Heart right ventricle (tissue), 16 donors: ENCODE measurements at regions not wholly inside any gene's neighbourhood (a gene's known extent, or its start where the extent isn't known, plus 50 kb on each side); places are given as distances from the start of the nearest gene placed in this dataset.
A peak's percentile ranks its signal among the peaks of the same experiment; 100 is the strongest.

Experiments used
- ATAC-seq, 8 donors: fragments of 200-7000 bp; cut with Tn5 transposase; one replicate each; pipeline ENCODE4 v1.9.1; 2020; ENCODE audit warnings: mild to moderate bottlenecking in 8 of 8, moderate library complexity in 8 of 8, moderate number of reproducible peaks in 1 of 8
- DNase-seq, 2 donors: peaks; one replicate each; pipeline ENCODE4 v3.0.0-alpha.2; 2020
- H3K27ac ChIP-seq, 10 donors: fragments of 200-600 bp; sonication (generic) in 2 of 10; one replicate each; pipeline versions ENCODE4 v1.5.0 to v1.8.0; 2020 to 2022; ENCODE audit warnings: mild to moderate bottlenecking in 3 of 10
- H3K27me3 ChIP-seq, 7 donors: fragments of 200-600 bp; one replicate each; pipeline ENCODE4 v1.8.0; 2021 to 2022; ENCODE audit warnings: mild to moderate bottlenecking in 2 of 7
- H3K36me3 ChIP-seq, 9 donors: fragments of 200-600 bp; sonication (generic) in 1 of 9; one replicate each; pipeline versions ENCODE4 v1.5.0 to v1.8.0; 2020 to 2022; ENCODE audit warnings: mild to moderate bottlenecking in 2 of 9
- H3K4me1 ChIP-seq, 9 donors: fragments of 200-600 bp; sonication (generic) in 1 of 9; one replicate each; pipeline versions ENCODE4 v1.5.0 to v1.8.0; 2020 to 2022; ENCODE audit warnings: mild to moderate bottlenecking in 4 of 9
- H3K4me3 ChIP-seq, 10 donors: fragments of 200-600 bp; sonication (generic) in 2 of 10; one replicate each; pipeline versions ENCODE4 v1.5.0 to v1.8.0; 2020 to 2022; ENCODE audit warnings: mild to moderate bottlenecking in 7 of 10, moderate library complexity in 2 of 10
- H3K9me3 ChIP-seq, 11 donors: fragments of 200-600 bp in 10 of 11; sonication (generic) in 2 of 11; one replicate each; pipeline versions ENCODE4 v1.5.0 to v1.8.0; 2013 to 2022; ENCODE audit warnings: mild to moderate bottlenecking in 2 of 11, control low read depth in 1 of 11, moderate library complexity in 1 of 11
- WGBS, 2 donors: extraction: QIAGEN DNeasy Blood & Tissue Kit; methylation state at CpG; one replicate each; pipeline ENCODE4 v1.1.7; 2013; ENCODE audit warnings: inconsistent platforms in 1 of 2; 5-methylcytosine and 5-hydroxymethylcytosine counted together
- intact Hi-C, 10 donors: fragments of 100-400 bp; cut with DNase I; formaldehyde crosslinking; loops; one replicate each; pipeline versions ENCODE4 v1.11.1 to v1.14.2; 2022
- microRNA-seq, 2 donors: library from miRNA; unstranded; fragments of <30 nt; microRNA quantifications; one replicate each; pipeline ENCODE4 v1.2.0, GENCODE V29; 2021
- TF ChIP-seq, protein P1 (sequence below), 9 donors: fragments of 200-600 bp; sonication (generic) in 2 of 9; IDR thresholded peaks; one replicate each; pipeline versions ENCODE4 v1.5.0 to v1.8.0; 2021 to 2022; ENCODE audit warnings: antibody characterized with exemption in 9 of 9, mild to moderate bottlenecking in 5 of 9, moderate library complexity in 1 of 9
- donor health status: Arrhythmogenic right ventricular cardiomyopathy.
- donor health status: ischemic (EF 13 %, LVEDD 7.1; RV severe dilation, severe dysfunction).
- donor health status: healthy with polysubstance abuse.
- donor health status: DM: no; HTN: yes; CAD: no.
- donor health status: DM: no; HTN: no; CAD: no.
- donor health status: ischemic (EF 25% LVEDD 6.9; RV normal size, moderate dysfunction).
- donor health status: ischemic (EF 25% LVEDD 5.7; RV mildly dilated, moderate dysfunction).
- donor health status: healthy.
- donor health status: DM: yes; HTN: yes; CAD: no.
- donor health status: Ischemic cardiomyopathy.
- donor health status: ischemic (EF 35%, LVEDD 5.7; RV mildly dilated, moderate dysfunction).
- donor health status: nonischemic (EF 11% LVEDD 7.7; RV severe dilation, severe dysfunction).
- donor health status: DM: yes; HTN: yes; CAD: no.
- donor health status: PGD.
- donor health status: ischemic (EF 29% LVEDD 5.4; RV normal size, mild dysfunction).
- donor health status: nonischemic (EF 23%, LVEDD 6.1; RV moderate dilation, normal function).

DNA sequence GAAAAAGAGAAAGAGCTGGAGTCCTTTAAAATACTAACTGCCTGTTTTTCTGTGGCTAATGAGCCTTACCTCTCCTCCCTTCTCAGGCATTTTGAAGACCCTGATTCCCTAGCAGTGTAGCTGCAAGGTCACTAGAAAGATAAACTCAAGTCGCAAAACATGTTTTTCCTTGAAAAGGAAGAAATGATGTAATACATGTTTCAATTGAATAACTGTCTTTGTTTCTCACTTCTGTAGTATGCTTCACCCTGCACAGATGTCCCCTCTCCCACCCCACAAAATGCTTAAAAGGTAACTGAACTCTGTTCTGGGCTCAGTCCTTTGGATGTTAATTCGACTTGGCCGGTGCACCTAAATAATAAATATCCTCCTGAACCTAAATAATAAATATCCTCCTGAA lies 1350.3 kb downstream of the TMEM121 start:
- H3K27me3 ChIP-seq: peaks cover 0 to 29% (median 13%) of the 10 kb centered on the region in 7 donors
- no peak for ATAC-seq
- H3K36me3 ChIP-seq: no peaks in the 10 kb centered on the region
- intact Hi-C loops: no loop called here
- DNase-seq: no peak
- no peak overlapping the region for H3K4me3 ChIP-seq
- H3K27ac ChIP-seq: no peak overlapping the region
- peaks cover 0 to 7% (median 0%) of the 10 kb centered on the region in 9 donors for H3K4me1 ChIP-seq
- WGBS, 2 donors: 67 to 78% methylated on average over 3 of the region's 3 CpGs
- no peaks in the 10 kb centered on the region for H3K9me3 ChIP-seq
- TF ChIP-seq, protein P1, sequence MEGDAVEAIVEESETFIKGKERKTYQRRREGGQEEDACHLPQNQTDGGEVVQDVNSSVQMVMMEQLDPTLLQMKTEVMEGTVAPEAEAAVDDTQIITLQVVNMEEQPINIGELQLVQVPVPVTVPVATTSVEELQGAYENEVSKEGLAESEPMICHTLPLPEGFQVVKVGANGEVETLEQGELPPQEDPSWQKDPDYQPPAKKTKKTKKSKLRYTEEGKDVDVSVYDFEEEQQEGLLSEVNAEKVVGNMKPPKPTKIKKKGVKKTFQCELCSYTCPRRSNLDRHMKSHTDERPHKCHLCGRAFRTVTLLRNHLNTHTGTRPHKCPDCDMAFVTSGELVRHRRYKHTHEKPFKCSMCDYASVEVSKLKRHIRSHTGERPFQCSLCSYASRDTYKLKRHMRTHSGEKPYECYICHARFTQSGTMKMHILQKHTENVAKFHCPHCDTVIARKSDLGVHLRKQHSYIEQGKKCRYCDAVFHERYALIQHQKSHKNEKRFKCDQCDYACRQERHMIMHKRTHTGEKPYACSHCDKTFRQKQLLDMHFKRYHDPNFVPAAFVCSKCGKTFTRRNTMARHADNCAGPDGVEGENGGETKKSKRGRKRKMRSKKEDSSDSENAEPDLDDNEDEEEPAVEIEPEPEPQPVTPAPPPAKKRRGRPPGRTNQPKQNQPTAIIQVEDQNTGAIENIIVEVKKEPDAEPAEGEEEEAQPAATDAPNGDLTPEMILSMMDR (IDR thresholded peaks at IDR 0.05): no peak

DNA sequence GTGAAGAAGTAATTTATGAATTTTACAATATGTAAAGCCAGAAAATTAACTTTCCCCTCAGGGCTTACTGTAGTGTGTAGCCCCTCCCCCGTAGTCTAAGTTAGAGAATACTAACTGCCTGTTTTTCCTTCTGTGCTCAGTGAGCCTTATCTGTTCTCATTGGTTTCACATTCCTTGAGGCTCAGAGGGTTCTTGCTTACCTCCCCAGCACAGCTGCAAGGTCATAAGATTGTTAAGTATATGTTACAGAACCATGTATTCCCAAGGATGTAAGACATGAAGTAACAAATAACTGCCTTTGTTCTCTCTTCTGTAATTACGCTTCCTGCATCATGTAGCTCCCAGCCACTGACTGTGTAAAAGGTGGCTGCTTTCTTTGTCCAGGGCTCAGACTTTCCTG lies 1351.1 kb downstream of the TMEM121 start:
- ATAC-seq (no peak), DNase-seq (no peak)
- peaks cover 0 to 22% (median 13%) of the 10 kb centered on the region in 7 donors for H3K27me3 ChIP-seq
- no peaks in the 10 kb centered on the region for H3K9me3 ChIP-seq
- TF ChIP-seq, protein P1 (IDR thresholded peaks at IDR 0.05): no peak
- peaks cover 0 to 7% (median 0%) of the 10 kb centered on the region in 9 donors for H3K4me1 ChIP-seq
- H3K27ac ChIP-seq: no peak overlapping the region
- intact Hi-C loops: no loop called here
- H3K4me3 ChIP-seq: no peak overlapping the region
- H3K36me3 ChIP-seq: no peaks in the 10 kb centered on the region
- WGBS, 2 donors: 67 to 68% methylated on average over 2 of the region's 2 CpGs

DNA sequence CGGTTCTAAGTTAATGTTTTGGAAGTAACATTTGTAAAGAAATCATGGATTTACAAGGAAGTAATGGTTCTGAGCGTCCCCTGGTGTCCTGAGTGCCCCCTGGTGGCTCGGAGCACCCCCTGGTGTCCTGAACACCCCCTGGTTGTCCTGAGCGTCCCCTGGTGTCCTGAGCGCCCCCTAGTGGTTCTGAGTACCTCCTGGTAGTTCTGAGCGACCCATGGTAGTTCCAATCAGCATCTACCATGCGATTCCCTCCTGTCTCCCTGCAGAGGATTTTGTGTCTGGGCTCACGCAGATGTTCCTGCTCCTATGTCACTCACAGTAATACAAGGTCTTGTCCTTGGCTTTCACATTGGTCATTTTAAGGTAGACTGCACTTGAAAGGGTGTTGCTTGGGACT lies 1352.9 kb downstream of the TMEM121 start:
- Histone ChIP-seq H3K4me3 (no peak overlapping the region), H3K27ac (no peak overlapping the region), H3K36me3 (no peaks in the 10 kb centered on the region), H3K27me3 (peaks cover 0 to 22% (median 13%) of the 10 kb centered on the region in 7 donors), H3K4me1 (no peaks in the 10 kb centered on the region), H3K9me3 (peaks cover 0 to 8% (median 0%) of the 10 kb centered on the region in 11 donors)
- intact Hi-C loops: no loop called here
- DNase-seq (peak in 1 of 2 donors; percentile 19), ATAC-seq (peak in 1 of 8 donors; percentile 42)
- TF ChIP-seq, protein P1 (IDR thresholded peaks at IDR 0.05): peak in 6 of 9 donors; percentile 15 to 48 (median 19)
- 52 to 57% methylated on average over 8 of the region's 8 CpGs for WGBS, 2 donors

DNA sequence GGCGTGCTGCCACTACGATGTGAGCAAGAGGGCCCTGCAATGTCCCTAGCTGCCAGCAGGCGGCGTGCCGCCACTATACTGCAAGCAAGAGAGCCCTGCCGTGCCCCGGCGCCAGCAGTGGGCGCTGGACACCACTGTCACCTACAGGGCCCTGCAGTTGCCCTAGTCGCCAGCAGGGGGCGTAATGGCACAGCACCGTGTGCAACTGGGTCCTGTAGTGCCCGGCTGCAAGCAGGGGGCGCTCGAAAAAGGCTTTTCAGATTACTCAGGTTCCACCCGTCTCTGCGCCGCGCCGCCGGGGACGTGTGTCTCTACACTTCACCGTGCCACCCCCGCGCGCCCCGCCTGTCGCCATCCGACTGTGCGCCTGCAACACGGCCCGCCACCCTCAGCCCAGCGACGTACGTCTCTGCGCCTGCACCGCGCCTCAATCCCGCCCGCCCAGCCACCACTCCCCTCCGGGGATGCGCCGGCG lies 1356.9 kb downstream of the TMEM121 start:
- ATAC-seq (peak in 2 of 8 donors; percentile 66 to 91), DNase-seq (peak in 1 of 2 donors; percentile 19)
- 67 to 78% methylated on average over 43 to 44 of the region's 44 CpGs for WGBS, 2 donors
- Histone ChIP-seq H3K9me3 (peaks cover 0 to 8% (median 0%) of the 10 kb centered on the region in 11 donors), H3K4me1 (no peaks in the 10 kb centered on the region), H3K27me3 (peaks cover 0 to 13% (median 0%) of the 10 kb centered on the region in 7 donors), H3K27ac (no peak overlapping the region), H3K36me3 (no peaks in the 10 kb centered on the region), H3K4me3 (no peak overlapping the region)
- TF ChIP-seq, protein P1 (IDR thresholded peaks at IDR 0.05): peak in 8 of 9 donors; percentile 17 to 53 (median 40)
- intact Hi-C loops: no loop called here

Small RNAs in the stretch of these regions (microRNA-seq; reads per million reads assigned to microRNA genes)
- gene MIR4507 (0 reads per million in 2 donors), gene MIR4537 (0 reads per million in 2 donors), gene MIR4538 (0 reads per million in 2 donors), gene MIR4539 (0 reads per million in 2 donors), gene MIR5195 (0 reads per million in 2 donors), gene MIR8071-1 (0 reads per million in 2 donors), gene MIR8071-2 (0 reads per million in 2 donors)
